GM03348 (cell line): ENCODE measurements at regions not wholly inside any gene's neighbourhood (a gene's known extent, or its start where the extent isn't known, plus 50 kb on each side); places are given as distances from the start of the nearest gene placed in this dataset.
"Not testable (repeated sequence)": the region's sequence is repeated elsewhere in the genome, so short reads cannot be mapped to it uniquely, and the experiment has no call there.

Experiments
- DNase-seq: peaks from one replicate; pipeline ENCODE4 v3.0.0; 2012; ENCODE audit warnings: low spot score

GRCh38 chr2:183803596-183803995, 679.4 kb downstream of the NUP35 start:
- DNase-seq, result no peak

- DNase-seq, result no peak
Observed at GRCh38 chr2:183807870-183808269, 683.6 kb downstream of the NUP35 start.

GRCh38 chr2:183809404-183809803, 685.2 kb downstream of the NUP35 start:
- no peak for DNase-seq

GRCh38 chr2:183811281-183811680, 687.0 kb downstream of the NUP35 start:
- no peak for DNase-seq

GRCh38 chr2:183812091-183812490, 687.8 kb downstream of the NUP35 start:
- no peak for DNase-seq

GRCh38 chr2:183825710-183826109, 701.5 kb downstream of the NUP35 start:
- no peak for DNase-seq

GRCh38 chr2:183829931-183830330, 705.7 kb downstream of the NUP35 start:
- DNase-seq, result no peak

GRCh38 chr2:183837157-183837556, 712.9 kb downstream of the NUP35 start:
- DNase-seq, result no peak

- DNase-seq, result no peak
Observed at GRCh38 chr2:183838295-183838694, 714.1 kb downstream of the NUP35 start.

GRCh38 chr2:183840061-183840584, 715.9 kb downstream of the NUP35 start:
- DNase-seq, result no peak

GRCh38 chr2:183849826-183850225, 725.6 kb downstream of the NUP35 start:
- not testable (repeated sequence) for DNase-seq

- no peak for DNase-seq
Observed at GRCh38 chr2:183859129-183859528, 734.9 kb downstream of the NUP35 start.

- no peak for DNase-seq
Observed at GRCh38 chr2:183866666-183867065, 731.7 kb upstream of the ZNF804A start.

GRCh38 chr2:183867206-183867605, 731.1 kb upstream of the ZNF804A start:
- no peak for DNase-seq

- no peak for DNase-seq
Observed at GRCh38 chr2:183868153-183868552, 730.2 kb upstream of the ZNF804A start.

- DNase-seq, result no peak
Observed at GRCh38 chr2:183868707-183869106, 729.6 kb upstream of the ZNF804A start.

- DNase-seq, result no peak
Observed at GRCh38 chr2:183872131-183872530, 726.2 kb upstream of the ZNF804A start.

- DNase-seq, result no peak
Observed at GRCh38 chr2:183881978-183882377, 716.4 kb upstream of the ZNF804A start.

- DNase-seq, result no peak
Observed at GRCh38 chr2:183892315-183892941, 705.9 kb upstream of the ZNF804A start.

- no peak for DNase-seq
Observed at GRCh38 chr2:183898641-183899040, 699.7 kb upstream of the ZNF804A start.

- DNase-seq, result no peak
Observed at GRCh38 chr2:183901931-183902330, 696.4 kb upstream of the ZNF804A start.

- no peak for DNase-seq
Observed at GRCh38 chr2:183903026-183903425, 695.3 kb upstream of the ZNF804A start.

GRCh38 chr2:183916041-183916440, 682.3 kb upstream of the ZNF804A start:
- not testable (repeated sequence) for DNase-seq

GRCh38 chr2:183919167-183919566, 679.2 kb upstream of the ZNF804A start:
- no peak for DNase-seq
